Right ventricle myocardium inferior (tissue), 1 donor: ENCODE measurements at regions not wholly inside any gene's neighbourhood (a gene's known extent, or its start where the extent isn't known, plus 50 kb on each side); places are given as distances from the start of the nearest gene placed in this dataset.
A peak's percentile ranks its signal among the peaks of the same experiment; 100 is the strongest.
"Not testable (repeated sequence)": the region's sequence is repeated elsewhere in the genome, so short reads cannot be mapped to it uniquely, and the experiment has no call there.

ENCODE experiments used
- ATAC-seq: fragments of 200-7000 bp; cut with Tn5 transposase; one replicate; pipeline ENCODE4 v1.9.1; 2020; ENCODE audit warnings: mild to moderate bottlenecking, moderate library complexity
- DNase-seq: peaks from one replicate; pipeline ENCODE4 v3.0.0; 2021; ENCODE audit errors: missing footprints
- intact Hi-C: fragments of 100-400 bp; cut with DNase I; formaldehyde crosslinking; loops from one replicate; pipeline ENCODE4 v1.11.0; 2022
- donor health status: DM: no; HTN: yes; CAD: no; lungs with severe emphysema.

DNA sequence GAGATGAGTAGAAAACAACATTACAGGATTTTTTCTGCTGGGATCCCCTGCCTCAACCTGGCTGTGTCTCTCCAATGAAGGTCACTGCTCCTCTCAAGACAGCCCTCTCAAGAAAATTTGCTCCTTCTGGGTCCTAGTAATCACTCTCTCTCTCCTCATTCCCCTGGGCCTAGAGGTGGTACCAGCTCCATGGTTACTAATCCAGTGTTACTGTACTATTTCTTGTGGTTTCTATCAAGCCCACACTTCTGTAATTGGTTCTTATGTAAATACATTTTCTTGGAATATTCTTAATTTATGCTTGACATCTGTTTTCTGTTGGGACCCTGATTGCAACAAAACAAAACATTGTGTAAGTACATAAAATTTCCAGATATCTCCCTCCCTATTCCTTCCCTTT is 123.8 kb upstream of the RORB start:
- DNase-seq, result no peak
- intact Hi-C loops, result no loop called here
- no peak for ATAC-seq

DNA sequence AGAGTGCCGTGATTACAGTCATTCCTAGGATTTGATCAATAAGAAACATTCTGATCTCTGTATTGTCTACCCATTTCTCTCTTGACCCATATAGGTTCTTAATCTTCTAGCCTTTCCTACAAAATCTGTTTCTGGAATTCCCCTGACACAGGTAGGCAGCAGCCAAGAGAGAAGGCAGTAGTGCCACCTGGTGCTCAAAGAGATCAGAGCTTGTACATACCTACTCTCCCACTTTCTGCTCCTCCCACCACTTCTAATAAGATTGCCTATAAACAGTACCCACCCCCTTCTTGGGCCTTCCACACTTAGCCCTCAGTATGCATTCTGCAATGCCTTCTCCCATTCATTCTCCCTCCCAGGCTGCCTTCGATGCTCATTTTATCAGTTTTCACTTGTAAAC is 117.4 kb upstream of the RORB start:
- DNase-seq (no peak), ATAC-seq (no peak)
- intact Hi-C loops, result no loop called here

- DNase-seq (no peak), ATAC-seq (no peak)
- intact Hi-C loops, result no loop called here
These were observed 105.3 kb upstream of the RORB start for GRCh38 chr9:74391816-74392215.

- no peak for ATAC-seq
- intact Hi-C loops, result no loop called here
- no peak for DNase-seq
These were observed 93.6 kb upstream of the RORB start for GRCh38 chr9:74403581-74403980.

GRCh38 chr9:74404620-74405019 is 92.5 kb upstream of the RORB start:
- intact Hi-C loops, result no loop called here
- ATAC-seq (no peak), DNase-seq (no peak)

GRCh38 chr9:74407166-74407565 is 90.0 kb upstream of the RORB start:
- DNase-seq, result no peak
- no peak for ATAC-seq
- intact Hi-C loops, result no loop called here

DNA sequence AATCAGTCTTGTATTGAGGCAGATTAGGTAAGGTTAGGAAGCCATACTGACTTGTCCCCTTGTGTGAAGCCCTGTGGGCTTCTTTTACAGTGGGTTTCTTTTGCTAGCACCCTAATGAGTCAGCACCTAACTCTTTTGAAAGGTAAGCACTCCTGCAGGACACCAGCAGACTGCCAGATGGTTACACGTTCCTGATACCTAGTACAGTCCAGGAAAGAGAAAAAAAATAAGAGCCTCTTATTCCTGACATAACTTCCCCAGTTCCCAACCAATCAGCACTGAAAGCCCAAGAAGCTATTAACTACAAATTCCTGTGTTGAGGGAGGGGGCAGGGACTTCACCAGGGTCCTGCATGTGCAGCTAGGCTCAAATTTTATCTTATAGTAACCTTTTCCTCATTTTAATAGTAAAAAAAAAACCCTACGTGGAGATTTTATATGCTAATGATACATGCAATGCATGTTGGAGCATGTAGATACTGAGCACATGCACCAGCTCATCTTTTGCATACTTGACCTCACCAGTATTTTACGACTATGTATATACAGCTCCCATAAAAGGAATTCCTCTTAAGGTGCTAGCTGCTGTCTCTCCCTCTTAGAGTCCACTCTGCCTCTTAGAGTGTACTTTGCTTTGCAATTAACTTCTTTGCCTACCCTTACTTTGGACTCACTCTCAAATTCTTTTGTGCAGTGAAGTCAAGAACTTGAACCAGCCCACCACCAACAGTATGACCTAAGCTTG is 84.7 kb upstream of the RORB start:
- no peak for ATAC-seq
- DNase-seq, result no peak
- intact Hi-C loops, result no loop called here

DNA sequence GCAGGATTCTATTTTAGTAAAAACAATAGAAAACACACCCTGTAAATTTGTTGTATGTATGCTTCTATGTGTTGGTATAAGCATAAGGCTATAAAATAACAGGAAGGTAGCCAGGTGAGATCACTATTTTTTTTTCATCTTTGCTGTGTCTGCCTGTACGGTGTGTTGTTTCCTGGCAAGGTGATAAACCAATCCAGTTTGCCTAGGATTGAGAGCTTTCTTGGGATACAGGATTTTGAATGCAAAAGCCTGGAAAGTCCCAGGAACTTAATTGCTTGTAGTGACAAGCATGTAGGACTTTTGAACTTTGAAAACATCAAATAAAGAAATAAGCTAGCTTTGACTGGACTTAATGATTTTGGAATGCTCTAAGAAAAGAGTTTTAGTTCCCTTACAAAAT is 83.3 kb upstream of the RORB start:
- intact Hi-C loops, result no loop called here
- ATAC-seq, result no peak

GRCh38 chr9:74414325-74414724 is 82.8 kb upstream of the RORB start:
- intact Hi-C loops, result no loop called here
- no peak for DNase-seq
- no peak for ATAC-seq

More for the DNA sequence above, 83.3 kb upstream of the RORB start:
- no peak for DNase-seq

DNA sequence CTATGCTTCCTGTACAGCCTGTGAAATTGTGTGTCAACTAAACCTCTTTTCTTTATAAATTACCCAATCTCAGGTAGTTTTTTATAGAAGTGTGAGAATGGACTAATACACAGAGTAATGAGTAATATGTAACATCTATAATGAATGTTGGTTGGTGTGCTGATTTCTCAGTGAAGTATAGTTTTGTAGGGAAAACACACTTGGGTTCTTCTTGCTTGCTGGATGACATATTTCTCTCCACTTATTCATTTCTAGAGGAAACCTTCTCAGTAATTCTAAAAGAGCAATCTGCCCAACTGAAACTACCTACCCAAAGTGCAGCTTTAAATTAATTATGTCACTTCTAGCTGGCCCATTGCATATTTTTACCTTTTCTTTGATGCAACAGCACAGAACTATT is 81.1 kb upstream of the RORB start:
- no peak for DNase-seq
- ATAC-seq, result no peak
- intact Hi-C loops, result no loop called here

- DNase-seq, ATAC-seq, intact Hi-C loops: not testable (repeated sequence)
These were observed 72.6 kb upstream of the RORB start for GRCh38 chr9:74424488-74424887.

DNA sequence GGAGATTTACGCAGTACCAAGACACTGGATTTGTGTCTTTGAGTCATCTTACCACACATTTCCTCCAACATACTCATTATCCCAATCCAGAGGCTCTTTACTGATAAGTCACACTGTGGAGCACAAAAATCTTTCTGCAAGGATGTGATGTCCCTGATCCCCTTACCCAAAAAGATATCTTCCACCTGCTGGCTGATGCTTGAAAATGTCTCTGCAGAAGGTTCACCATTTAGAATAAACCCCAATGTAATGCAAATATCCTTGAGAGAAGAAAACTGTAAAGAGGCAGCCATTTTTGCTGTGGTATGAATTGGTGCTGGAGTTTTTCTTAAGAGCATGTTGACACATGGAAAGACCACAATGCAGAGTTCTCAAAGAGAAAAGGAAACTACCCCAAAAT is 65.7 kb upstream of the RORB start:
- ATAC-seq, result no peak
- DNase-seq, result no peak
- intact Hi-C loops, result no loop called here

DNA sequence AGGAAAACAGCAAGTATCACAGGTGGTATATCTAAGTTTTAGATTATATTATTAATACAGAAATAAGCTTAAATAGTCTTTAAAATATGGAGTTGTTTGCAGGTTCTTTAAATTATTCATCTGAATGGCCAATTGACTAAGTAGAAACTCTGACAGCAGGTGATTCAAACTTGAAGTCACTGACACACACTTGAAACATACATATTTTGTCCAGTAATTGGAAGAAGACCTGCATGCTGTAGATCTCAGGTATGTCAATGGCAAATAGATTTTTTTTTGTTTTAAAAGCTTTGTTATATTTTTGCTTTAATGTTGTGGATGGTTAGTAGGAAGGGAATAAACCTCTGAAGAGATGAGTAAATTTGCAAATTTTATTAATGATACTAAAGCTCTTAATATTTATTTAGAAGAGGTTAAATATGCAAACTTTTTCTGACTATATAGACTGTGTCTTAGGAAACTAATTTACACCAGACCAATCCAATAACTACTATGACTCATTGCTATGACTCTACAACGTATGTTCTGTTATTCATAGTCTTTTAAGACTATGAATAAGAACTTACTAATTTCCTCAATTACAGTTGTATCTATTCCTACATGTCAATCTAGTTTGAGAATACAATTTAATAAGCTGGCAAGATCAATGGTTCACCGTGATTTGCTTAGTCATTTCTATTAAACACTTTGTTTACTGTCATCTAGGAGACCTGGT is 53.9 kb upstream of the RORB start:
- DNase-seq (no peak), ATAC-seq (no peak)
- intact Hi-C loops, result no loop called here

GRCh38 chr9:74444369-74444768 is 52.8 kb upstream of the RORB start:
- intact Hi-C loops, result no loop called here
- ATAC-seq, result peak; percentile 72

More at GRCh38 chr9:74444369-74444768, 52.8 kb upstream of the RORB start:
- DNase-seq, result no peak
